ENCODE measurements at regions not wholly inside any gene's neighbourhood (a gene's known extent, or its start where the extent isn't known, plus 50 kb on each side); places are given as distances from the start of the nearest gene placed in this dataset.

- Mint-ChIP-seq H3K4me1 (ENCODE audit: low read depth) (no peaks in the 10 kb centered on the region), H3K9me3 (no peaks in the 10 kb centered on the region), H3K4me3 (no peak overlapping the region), H3K27me3 (peaks cover 13% of the 10 kb centered on the region), H3K27ac (no peak overlapping the region), H3K36me3 (ENCODE audit: low read depth) (no peaks in the 10 kb centered on the region)
- TF ChIP-seq, protein P1, sequence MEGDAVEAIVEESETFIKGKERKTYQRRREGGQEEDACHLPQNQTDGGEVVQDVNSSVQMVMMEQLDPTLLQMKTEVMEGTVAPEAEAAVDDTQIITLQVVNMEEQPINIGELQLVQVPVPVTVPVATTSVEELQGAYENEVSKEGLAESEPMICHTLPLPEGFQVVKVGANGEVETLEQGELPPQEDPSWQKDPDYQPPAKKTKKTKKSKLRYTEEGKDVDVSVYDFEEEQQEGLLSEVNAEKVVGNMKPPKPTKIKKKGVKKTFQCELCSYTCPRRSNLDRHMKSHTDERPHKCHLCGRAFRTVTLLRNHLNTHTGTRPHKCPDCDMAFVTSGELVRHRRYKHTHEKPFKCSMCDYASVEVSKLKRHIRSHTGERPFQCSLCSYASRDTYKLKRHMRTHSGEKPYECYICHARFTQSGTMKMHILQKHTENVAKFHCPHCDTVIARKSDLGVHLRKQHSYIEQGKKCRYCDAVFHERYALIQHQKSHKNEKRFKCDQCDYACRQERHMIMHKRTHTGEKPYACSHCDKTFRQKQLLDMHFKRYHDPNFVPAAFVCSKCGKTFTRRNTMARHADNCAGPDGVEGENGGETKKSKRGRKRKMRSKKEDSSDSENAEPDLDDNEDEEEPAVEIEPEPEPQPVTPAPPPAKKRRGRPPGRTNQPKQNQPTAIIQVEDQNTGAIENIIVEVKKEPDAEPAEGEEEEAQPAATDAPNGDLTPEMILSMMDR (IDR thresholded peaks at IDR 0.05) = no peak
- ATAC-seq (no peak), DNase-seq (no peak)
- intact Hi-C loops (cut with micrococcal nuclease) = no loop called here
- CTCF ChIA-PET = interaction anchor here (2.1 kb wide), 1 partner anchor 69 kb away, joined by 6 read pairs; no protein-coding TSS in a partner anchor
- POLR2A ChIA-PET = no interaction called here
Observed at GRCh38 chr15:29208836-29209235, 60.8 kb downstream of the NSMCE3 start.

GRCh38 chr15:29208352-29208751, 61.3 kb downstream of the NSMCE3 start:
- ATAC-seq = no peak
- no peaks in the 10 kb centered on the region for H3K4me1 Mint-ChIP-seq (ENCODE audit: low read depth)
- TF ChIP-seq, protein P1 (IDR thresholded peaks at IDR 0.05) = no peak
- POLR2A ChIA-PET = no interaction called here
- no peak overlapping the region for H3K4me3 Mint-ChIP-seq
- intact Hi-C loops (cut with micrococcal nuclease) = no loop called here
- H3K36me3 Mint-ChIP-seq (ENCODE audit: low read depth) = no peaks in the 10 kb centered on the region
- CTCF ChIA-PET = interaction anchor here (2.1 kb wide), 1 partner anchor 69 kb away, joined by 6 read pairs; no protein-coding TSS in a partner anchor
- H3K9me3 Mint-ChIP-seq = no peaks in the 10 kb centered on the region
- no peak overlapping the region for H3K27ac Mint-ChIP-seq
- DNase-seq = no peak
- H3K27me3 Mint-ChIP-seq = peaks cover 13% of the 10 kb centered on the region

- TF ChIP-seq, protein P1 (IDR thresholded peaks at IDR 0.05) = no peak
- DNase-seq (no peak), ATAC-seq (no peak)
- ChIA-PET CTCF (interaction anchor here (0.6 to 2.1 kb wide), 2 partner anchors 13 to 68 kb away, joined by 3 to 6 read pairs; no protein-coding TSS in a partner anchor), POLR2A (no interaction called here)
- Mint-ChIP-seq H3K27ac (no peak overlapping the region), H3K36me3 (ENCODE audit: low read depth) (no peaks in the 10 kb centered on the region), H3K9me3 (no peaks in the 10 kb centered on the region), H3K27me3 (peaks cover 13% of the 10 kb centered on the region), H3K4me3 (no peak overlapping the region), H3K4me1 (ENCODE audit: low read depth) (no peaks in the 10 kb centered on the region)
- intact Hi-C loops (cut with micrococcal nuclease) = no loop called here
Observed at GRCh38 chr15:29207758-29208108, 61.9 kb downstream of the NSMCE3 start.

- no peak for ATAC-seq
- H3K36me3 Mint-ChIP-seq (ENCODE audit: low read depth) = no peaks in the 10 kb centered on the region
- H3K4me1 Mint-ChIP-seq (ENCODE audit: low read depth) = no peaks in the 10 kb centered on the region
- ChIA-PET POLR2A (no interaction called here), CTCF (interaction anchor here (0.6 to 2.1 kb wide), 2 partner anchors 12 to 68 kb away, joined by 3 to 6 read pairs; no protein-coding TSS in a partner anchor)
- peaks cover 15% of the 10 kb centered on the region for H3K27me3 Mint-ChIP-seq
- no peak for DNase-seq
- intact Hi-C loops (cut with micrococcal nuclease) = no loop called here
- H3K27ac Mint-ChIP-seq = no peak overlapping the region
- TF ChIP-seq, protein P1 (IDR thresholded peaks at IDR 0.05) = no peak
- H3K9me3 Mint-ChIP-seq = no peaks in the 10 kb centered on the region
- no peak overlapping the region for H3K4me3 Mint-ChIP-seq
Observed at GRCh38 chr15:29207027-29207757, 62.4 kb downstream of the NSMCE3 start.

DNA sequence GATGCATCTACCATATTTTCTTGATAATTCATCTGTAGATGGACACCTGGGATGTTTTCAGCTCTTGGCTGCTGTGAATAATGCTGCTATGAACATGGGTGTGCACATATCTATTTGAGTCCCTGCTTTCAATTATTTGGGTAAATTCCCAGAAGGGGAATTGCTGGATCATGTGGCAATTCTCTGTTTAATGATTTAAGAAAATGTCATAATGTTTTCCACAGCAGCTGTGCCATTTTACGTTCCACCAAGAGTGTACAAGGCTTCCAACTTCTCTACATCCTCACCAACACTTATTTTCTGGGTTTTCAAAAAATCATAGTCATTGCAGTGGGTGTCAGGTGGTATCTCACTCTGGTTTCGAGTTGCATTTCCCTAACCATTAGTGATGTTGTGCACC, 64.4 kb downstream of the NSMCE3 start:
- no peaks in the 10 kb centered on the region for H3K36me3 Mint-ChIP-seq (ENCODE audit: low read depth)
- H3K9me3 Mint-ChIP-seq = no peaks in the 10 kb centered on the region
- CTCF ChIA-PET = no interaction called here
- POLR2A ChIA-PET = no interaction called here
- TF ChIP-seq, protein P1 (IDR thresholded peaks at IDR 0.05) = no peak
- H3K4me1 Mint-ChIP-seq (ENCODE audit: low read depth) = no peaks in the 10 kb centered on the region
- DNase-seq (no peak), ATAC-seq (no peak)
- no peak overlapping the region for H3K4me3 Mint-ChIP-seq
- intact Hi-C loops (cut with micrococcal nuclease) = no loop called here
- H3K27ac Mint-ChIP-seq = no peak overlapping the region
- H3K27me3 Mint-ChIP-seq = peaks cover 17% of the 10 kb centered on the region
